H1 (cell line): ENCODE measurements at regions not wholly inside any gene's neighbourhood (a gene's known extent, or its start where the extent isn't known, plus 50 kb on each side); places are given as distances from the start of the nearest gene placed in this dataset.

Experiments
- ASH2L ChIP-seq: fragments of 200-600, 300-600 bp; sonication (generic); IDR thresholded peaks from one replicate; pipeline ENCODE4 v1.7.1; 2017; ENCODE audit warnings: low read length
- BACH1 ChIP-seq: IDR thresholded peaks from 2 replicates; pipeline ENCODE4 v1.6.1; 2012; ENCODE audit warnings: low read length, improper control_type of control experiment
- CTBP2 ChIP-seq: IDR thresholded peaks from 2 replicates; pipeline ENCODE4 v1.7.0; 2011; ENCODE audit warnings: borderline replicate concordance, mild to moderate bottlenecking, moderate library complexity, mixed read lengths, low read length; ENCODE audit not compliant: insufficient read depth, insufficient read length
- JUN ChIP-seq: IDR thresholded peaks from 2 replicates; pipeline ENCODE4 v1.6.1; 2011; ENCODE audit warnings: low read depth, mild to moderate bottlenecking, improper control_type of control experiment, low read length
- RBBP5 ChIP-seq: IDR thresholded peaks from 2 replicates; pipeline ENCODE4 v1.7.1; 2012; ENCODE audit warnings: low read depth, mild to moderate bottlenecking, inconsistent platforms, low read length, moderate library complexity, borderline replicate concordance
- RNF2 ChIP-seq: fragments of 200-900, 300-1000 bp; sonication (generic); IDR thresholded peaks from 2 replicates; pipeline ENCODE4 v1.7.1; 2016; ENCODE audit warnings: borderline replicate concordance, low read depth, mild to moderate bottlenecking, antibody characterized with exemption, low read length; ENCODE audit not compliant: poor library complexity, severe bottlenecking; ENCODE audit errors: missing control alignments
- SIX5 ChIP-seq: IDR thresholded peaks from 2 replicates; pipeline ENCODE4 v1.6.1; 2011; ENCODE audit warnings: mild to moderate bottlenecking, low read depth, low read length
- SUZ12 ChIP-seq: fragments of 200-600 bp; sonication (generic); IDR thresholded peaks from 2 replicates; pipeline ENCODE4 v1.6.1; 2012; ENCODE audit warnings: mild to moderate bottlenecking, inconsistent platforms, low read length, moderate library complexity, mixed read lengths

- TF ChIP-seq BACH1 (no peak), SUZ12 (no peak), CTBP2 (no peak), JUN (no peak), ASH2L (no peak), SIX5 (no peak), RNF2 (no peak), RBBP5 (no peak)
Measured at GRCh38 chr19:28932446-28932845, 280.5 kb downstream of the UQCRFS1 start (continued).
